HPDE6-E6E7 (cell line): ENCODE measurements at regions not wholly inside any gene's neighbourhood (a gene's known extent, or its start where the extent isn't known, plus 50 kb on each side); places are given as distances from the start of the nearest gene placed in this dataset.
"Not testable (repeated sequence)": the region's sequence is repeated elsewhere in the genome, so short reads cannot be mapped to it uniquely, and the experiment has no call there.

Source experiments
- DNase-seq: peaks from one replicate; pipeline ENCODE4 v3.0.0; 2011; ENCODE audit warnings: missing footprints; ENCODE audit errors: extremely low spot score

- DNase-seq: not testable (repeated sequence)
Observed at GRCh38 chr7:116373229-116373628, 126.3 kb upstream of the CAV2 start.

GRCh38 chr7:116377721-116378120, 121.8 kb upstream of the CAV2 start:
- no peak for DNase-seq

- no peak for DNase-seq
Observed at GRCh38 chr7:116380025-116380424, 119.5 kb upstream of the CAV2 start.

- DNase-seq: no peak
Observed at GRCh38 chr7:116382375-116382774, 117.2 kb upstream of the CAV2 start.

- no peak for DNase-seq
Observed at GRCh38 chr7:116384936-116385635, 114.5 kb upstream of the CAV2 start.

- DNase-seq: no peak
Observed at GRCh38 chr7:116386674-116387073, 112.9 kb upstream of the CAV2 start.

GRCh38 chr7:116390363-116390762, 109.2 kb upstream of the CAV2 start:
- no peak for DNase-seq

- no peak for DNase-seq
Observed at GRCh38 chr7:116392806-116393205, 106.7 kb upstream of the CAV2 start.

- no peak for DNase-seq
Observed at GRCh38 chr7:116393654-116394053, 105.9 kb upstream of the CAV2 start.

- DNase-seq: no peak
Observed at GRCh38 chr7:116394106-116394505, 105.4 kb upstream of the CAV2 start.

GRCh38 chr7:116395141-116395791, 104.3 kb upstream of the CAV2 start:
- peak; percentile 91 for DNase-seq

GRCh38 chr7:116398672-116399071, 100.9 kb upstream of the CAV2 start:
- DNase-seq: no peak

GRCh38 chr7:116399819-116400218, 99.7 kb upstream of the CAV2 start:
- DNase-seq: peak; percentile 22

GRCh38 chr7:116400522-116400921, 99.0 kb upstream of the CAV2 start:
- DNase-seq: no peak

GRCh38 chr7:116401711-116402110, 97.8 kb upstream of the CAV2 start:
- no peak for DNase-seq

GRCh38 chr7:116403265-116403664, 96.3 kb upstream of the CAV2 start:
- no peak for DNase-seq

GRCh38 chr7:116404389-116404788, 95.1 kb upstream of the CAV2 start:
- no peak for DNase-seq

- DNase-seq: no peak
Observed at GRCh38 chr7:116405810-116406209, 93.7 kb upstream of the CAV2 start.

- DNase-seq: no peak
Observed at GRCh38 chr7:116407165-116407564, 92.4 kb upstream of the CAV2 start.

- no peak for DNase-seq
Observed at GRCh38 chr7:116408166-116408565, 91.4 kb upstream of the CAV2 start.

- DNase-seq: not testable (repeated sequence)
Observed at GRCh38 chr7:116408831-116409453, 90.6 kb upstream of the CAV2 start.

- not testable (repeated sequence) for DNase-seq
Observed at GRCh38 chr7:116410694-116411093, 88.8 kb upstream of the CAV2 start.
